OCI-LY3 (cell line): ENCODE measurements at regions not wholly inside any gene's neighbourhood (a gene's known extent, or its start where the extent isn't known, plus 50 kb on each side); places are given as distances from the start of the nearest gene placed in this dataset.

ENCODE experiments used
- EZH2phosphoT487 ChIP-seq: fragments of 200-600 bp; shearing (Covaris generic); IDR thresholded peaks from 2 replicates; pipeline ENCODE4 v1.6.1; 2018; ENCODE audit warnings: antibody characterized with exemption, mixed run types, low read depth
- TF ChIP-seq, protein P1 (sequence below): fragments of 200-600, 300-600 bp; sonication (generic); IDR thresholded peaks from 2 replicates; pipeline ENCODE4 v1.5.1; 2014; ENCODE audit warnings: antibody characterized with exemption, low read length, low read depth

DNA sequence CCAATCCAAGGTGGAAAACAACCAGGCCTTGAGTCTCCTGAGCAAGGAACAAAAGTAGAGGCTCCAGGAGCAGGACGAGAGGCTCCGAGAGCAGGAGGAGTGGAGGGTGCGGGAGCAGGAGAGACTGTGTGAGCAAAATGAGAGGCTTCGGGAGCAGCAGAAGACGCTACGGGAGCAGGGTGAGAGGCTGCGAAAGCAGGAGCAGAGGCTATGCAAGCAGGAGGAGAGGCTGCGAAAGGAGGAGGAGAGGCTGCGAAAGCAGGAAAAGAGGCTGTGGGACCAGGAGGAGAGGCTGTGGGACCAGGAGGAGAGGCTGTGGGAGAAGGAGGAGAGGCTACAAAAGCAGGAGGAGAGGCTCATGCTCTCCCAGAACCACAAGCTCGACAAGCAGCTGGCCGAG lies 60.3 kb upstream of the UBE2Q2 start:
- no peak for TF ChIP-seq EZH2phosphoT487
- TF ChIP-seq, protein P1, sequence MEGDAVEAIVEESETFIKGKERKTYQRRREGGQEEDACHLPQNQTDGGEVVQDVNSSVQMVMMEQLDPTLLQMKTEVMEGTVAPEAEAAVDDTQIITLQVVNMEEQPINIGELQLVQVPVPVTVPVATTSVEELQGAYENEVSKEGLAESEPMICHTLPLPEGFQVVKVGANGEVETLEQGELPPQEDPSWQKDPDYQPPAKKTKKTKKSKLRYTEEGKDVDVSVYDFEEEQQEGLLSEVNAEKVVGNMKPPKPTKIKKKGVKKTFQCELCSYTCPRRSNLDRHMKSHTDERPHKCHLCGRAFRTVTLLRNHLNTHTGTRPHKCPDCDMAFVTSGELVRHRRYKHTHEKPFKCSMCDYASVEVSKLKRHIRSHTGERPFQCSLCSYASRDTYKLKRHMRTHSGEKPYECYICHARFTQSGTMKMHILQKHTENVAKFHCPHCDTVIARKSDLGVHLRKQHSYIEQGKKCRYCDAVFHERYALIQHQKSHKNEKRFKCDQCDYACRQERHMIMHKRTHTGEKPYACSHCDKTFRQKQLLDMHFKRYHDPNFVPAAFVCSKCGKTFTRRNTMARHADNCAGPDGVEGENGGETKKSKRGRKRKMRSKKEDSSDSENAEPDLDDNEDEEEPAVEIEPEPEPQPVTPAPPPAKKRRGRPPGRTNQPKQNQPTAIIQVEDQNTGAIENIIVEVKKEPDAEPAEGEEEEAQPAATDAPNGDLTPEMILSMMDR: no peak
